Medulla oblongata (tissue), 1 donor: ENCODE measurements at regions not wholly inside any gene's neighbourhood (a gene's known extent, or its start where the extent isn't known, plus 50 kb on each side); places are given as distances from the start of the nearest gene placed in this dataset.
A peak's percentile ranks its signal among the peaks of the same experiment; 100 is the strongest.
"Not testable (repeated sequence)": the region's sequence is repeated elsewhere in the genome, so short reads cannot be mapped to it uniquely, and the experiment has no call there.

Experiments used
- DNase-seq: peaks from one replicate; pipeline ENCODE4 v3.0.0-alpha.2; 2015; ENCODE audit errors: extremely low spot score

GRCh38 chr7:133132906-133133305 lies 51.0 kb upstream of the CHCHD3 start:
- DNase-seq: no peak

DNA sequence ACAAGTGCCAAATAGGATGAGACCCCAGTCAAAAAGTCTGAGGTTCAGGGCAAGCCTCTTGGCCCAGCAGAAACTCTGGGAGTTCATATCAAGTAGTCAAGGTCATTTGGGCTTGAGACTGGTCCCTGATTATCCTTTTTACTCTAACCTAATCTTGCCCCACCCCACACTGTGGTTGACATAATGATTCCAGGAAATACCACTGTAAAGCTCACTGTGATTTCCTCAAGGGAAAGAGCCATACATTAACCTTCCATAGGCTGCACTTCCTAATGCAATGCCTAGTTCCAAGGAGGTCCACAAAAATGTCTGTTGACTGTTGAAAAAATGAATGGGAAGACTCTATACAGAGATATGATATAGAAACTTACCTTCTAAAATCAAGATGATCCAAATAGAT lies 52.9 kb upstream of the CHCHD3 start:
- DNase-seq: no peak

GRCh38 chr7:133135451-133135850 lies 53.6 kb upstream of the CHCHD3 start:
- DNase-seq: no peak

DNA sequence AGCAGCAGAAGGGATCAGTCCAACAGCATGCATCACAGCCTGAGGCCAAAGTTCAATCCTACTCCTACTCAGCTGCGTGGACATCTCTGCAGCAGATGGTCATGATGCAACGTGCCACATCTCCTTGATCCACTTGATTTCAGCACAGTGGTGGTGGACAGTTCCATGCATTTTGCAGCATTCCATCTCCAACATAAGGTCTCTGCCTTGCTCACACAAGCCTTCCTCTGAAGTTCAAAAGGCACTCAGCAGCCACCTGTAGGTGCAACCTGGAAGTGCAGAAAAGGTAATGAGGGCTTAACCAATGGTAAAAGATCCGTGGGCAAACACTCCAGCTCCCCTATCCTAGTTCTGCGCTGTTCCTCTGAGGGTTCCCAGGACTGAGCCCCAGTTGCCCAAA lies 57.5 kb upstream of the CHCHD3 start:
- DNase-seq: no peak

DNA sequence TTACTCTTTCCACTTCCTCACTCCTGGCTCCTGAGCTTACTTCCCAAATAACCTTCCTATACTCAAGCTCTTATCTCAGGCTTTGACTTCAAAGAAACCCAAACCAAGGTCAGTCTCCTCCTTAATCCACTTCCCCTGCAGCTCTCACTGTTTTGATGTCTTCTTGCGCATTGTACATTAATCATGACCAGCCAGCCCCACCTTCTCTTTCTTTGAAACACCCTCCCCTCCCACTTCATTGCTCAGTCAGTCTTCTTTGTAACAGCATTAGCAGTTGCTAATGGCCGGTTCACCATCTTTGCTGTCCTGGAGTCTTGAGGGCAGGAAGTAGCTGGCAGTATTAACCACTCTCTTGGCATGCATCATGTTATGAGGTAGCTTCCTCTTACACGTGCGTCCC lies 57.9 kb upstream of the CHCHD3 start:
- no peak for DNase-seq

GRCh38 chr7:133140994-133141595 lies 59.2 kb upstream of the CHCHD3 start:
- DNase-seq: no peak

DNA sequence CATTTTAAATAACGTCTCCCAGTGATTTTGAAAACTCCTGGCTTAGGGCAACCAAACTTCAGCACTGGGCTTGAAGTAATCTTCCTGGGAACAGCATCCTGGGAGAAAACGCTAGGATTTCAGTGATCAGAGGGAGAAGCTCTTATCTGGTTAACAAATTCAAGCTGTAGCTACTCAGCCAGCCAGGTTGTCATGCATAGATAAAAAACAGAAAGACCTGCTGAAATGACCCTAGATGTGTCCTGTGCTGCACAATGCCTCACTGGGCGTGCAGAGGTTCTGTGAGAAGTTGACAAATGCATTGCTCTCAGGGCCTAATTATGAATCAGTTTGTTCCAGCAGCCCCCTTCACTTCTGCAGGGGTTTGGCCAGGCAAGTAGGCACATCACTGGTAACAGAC lies 68.9 kb upstream of the CHCHD3 start:
- DNase-seq: no peak

DNA sequence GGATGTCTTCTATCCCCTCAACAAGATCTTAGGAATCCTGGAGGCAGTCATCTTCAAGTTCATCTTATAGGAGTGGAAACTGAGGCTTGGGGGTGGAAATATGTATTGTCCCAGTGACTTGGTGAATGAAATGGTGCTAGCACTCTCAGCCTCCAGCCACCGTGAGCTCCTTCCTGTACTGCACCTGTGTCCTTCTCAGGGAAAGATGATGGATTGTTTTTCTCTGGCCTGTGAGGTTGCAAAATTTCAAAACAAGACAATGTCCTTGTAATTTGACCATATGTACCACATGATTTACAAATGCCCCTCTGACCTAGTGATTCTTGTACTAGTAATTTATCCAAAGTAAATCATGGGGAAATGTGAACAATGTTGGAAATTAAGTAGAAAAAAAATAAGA lies 71.0 kb upstream of the CHCHD3 start:
- no peak for DNase-seq

GRCh38 chr7:133155146-133155545 lies 73.3 kb upstream of the CHCHD3 start:
- DNase-seq: no peak

DNA sequence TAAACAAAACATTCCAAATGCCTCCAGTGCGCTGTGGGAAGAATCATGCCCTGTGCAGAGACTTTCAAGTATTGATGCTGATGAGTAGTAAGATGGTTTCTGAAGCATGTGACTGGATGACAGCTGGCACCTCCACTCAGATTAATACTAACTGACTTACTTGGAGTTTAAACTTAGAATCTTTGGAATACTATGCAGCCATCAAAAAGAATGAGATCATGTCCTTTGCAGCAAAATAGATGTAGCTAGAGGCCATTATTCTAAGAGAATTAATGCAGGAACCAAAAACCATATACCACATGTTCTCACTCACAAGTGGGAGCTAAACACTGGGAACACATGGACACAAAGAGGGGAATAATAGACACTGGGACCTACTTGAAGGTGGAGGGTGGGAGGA lies 73.8 kb upstream of the CHCHD3 start:
- no peak for DNase-seq

GRCh38 chr7:133157045-133157444 lies 75.2 kb upstream of the CHCHD3 start:
- DNase-seq: no peak

- peak; percentile 7 for DNase-seq
Measured at GRCh38 chr7:133164498-133164897, 82.6 kb upstream of the CHCHD3 start.

- no peak for DNase-seq
Measured at GRCh38 chr7:133165001-133165400, 83.1 kb upstream of the CHCHD3 start.

DNA sequence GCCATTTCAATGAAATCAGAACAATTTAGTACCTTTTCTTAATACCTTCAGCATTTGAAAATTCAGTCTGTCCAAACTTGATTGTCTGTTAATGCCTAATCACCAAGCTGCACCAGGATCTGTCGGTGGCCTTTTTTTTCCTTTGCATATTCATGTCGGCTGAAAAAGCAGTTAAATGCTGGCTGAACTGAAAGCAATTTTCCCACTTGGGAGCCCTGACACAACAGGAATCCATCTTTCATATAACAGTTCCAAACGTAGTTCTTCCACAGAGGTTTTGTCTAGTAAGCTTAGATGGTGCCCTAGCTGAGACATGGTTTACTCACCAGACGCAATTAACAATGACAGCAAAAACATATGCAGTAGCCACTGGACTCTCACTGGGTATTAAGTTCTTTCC lies 83.6 kb upstream of the CHCHD3 start:
- DNase-seq: no peak

DNA sequence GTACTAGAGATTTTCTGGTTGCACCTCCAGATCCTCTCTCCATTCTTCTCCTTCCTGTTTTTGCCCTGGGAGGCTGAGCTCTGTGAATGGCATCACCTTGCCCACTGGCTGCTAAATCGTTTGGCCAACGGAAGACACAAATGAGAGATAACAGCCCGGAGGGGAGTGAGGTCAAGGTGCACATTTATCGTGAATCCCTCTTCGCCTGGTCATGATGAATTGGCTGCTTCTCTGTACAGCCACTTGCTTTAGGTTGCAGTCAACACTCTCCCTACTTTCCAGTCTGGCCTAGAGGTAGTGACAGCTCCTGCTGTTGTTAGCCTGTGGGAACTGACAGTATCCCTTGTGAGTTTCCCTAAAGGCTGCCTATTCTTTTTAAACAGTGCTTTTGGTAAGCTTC lies 85.4 kb upstream of the CHCHD3 start:
- no peak for DNase-seq

- not testable (repeated sequence) for DNase-seq
Measured at GRCh38 chr7:133169167-133169822, 83.6 kb upstream of the EXOC4 start.

DNA sequence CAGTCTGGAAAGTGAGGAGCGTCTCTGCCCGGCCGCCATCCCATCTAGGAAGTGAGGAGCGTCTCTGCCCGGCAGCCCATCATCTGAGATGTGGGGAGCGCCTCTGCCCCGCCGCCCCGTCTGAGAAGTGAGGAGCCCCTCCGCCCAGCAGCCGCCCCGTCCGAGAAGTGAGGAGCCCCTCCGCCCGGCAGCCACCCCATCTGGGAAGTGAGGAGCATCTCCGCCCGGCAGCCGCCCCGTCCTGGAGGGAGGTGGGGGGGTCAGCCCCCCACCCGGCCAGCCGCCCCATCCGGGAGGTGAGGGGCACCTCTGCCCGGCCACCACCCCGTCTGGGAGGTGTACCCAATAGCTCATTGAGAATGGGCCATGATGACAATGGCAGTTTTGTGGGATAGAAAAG lies 75.4 kb upstream of the EXOC4 start:
- not testable (repeated sequence) for DNase-seq

DNA sequence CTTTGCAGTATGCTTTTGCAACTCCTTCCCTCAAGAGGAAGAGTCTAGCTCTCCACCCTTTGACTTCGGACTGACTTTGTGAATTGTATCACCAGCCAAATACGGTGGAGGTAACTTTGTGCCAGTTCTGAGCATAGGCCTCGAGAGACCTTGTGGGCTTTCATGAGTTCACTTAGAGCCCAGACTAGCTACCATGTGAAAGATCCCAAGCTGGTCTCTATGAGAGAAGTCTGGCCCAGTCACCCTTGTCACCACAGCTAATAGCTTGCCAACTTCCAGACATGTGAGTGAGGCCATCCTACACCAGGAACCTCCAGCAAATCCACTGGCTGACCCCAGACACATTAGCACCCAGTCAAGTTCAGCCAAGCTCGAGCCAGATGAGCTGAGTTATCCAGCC lies 72.2 kb upstream of the EXOC4 start:
- no peak for DNase-seq

GRCh38 chr7:133183042-133183794 lies 69.7 kb upstream of the EXOC4 start:
- no peak for DNase-seq

DNA sequence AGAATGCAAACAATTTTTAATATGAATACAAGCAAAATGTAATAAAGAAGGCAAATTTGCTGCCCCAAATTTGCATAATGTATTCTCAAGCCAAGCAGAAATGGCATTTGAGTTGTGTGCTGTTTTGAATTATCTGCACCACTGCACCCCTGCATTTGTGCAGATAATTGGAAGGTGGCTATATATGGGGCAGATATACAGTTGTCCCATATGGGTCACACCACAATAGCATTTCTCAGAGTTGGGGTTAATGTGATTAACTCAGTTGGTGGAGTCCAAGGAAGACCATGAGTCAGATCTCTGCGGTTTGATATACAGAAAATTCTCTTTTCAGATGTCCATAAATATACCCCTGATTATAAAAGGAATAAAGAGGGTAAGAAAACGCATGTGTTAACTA lies 68.9 kb upstream of the EXOC4 start:
- no peak for DNase-seq

GRCh38 chr7:133185512-133185911 lies 67.4 kb upstream of the EXOC4 start:
- no peak for DNase-seq

DNA sequence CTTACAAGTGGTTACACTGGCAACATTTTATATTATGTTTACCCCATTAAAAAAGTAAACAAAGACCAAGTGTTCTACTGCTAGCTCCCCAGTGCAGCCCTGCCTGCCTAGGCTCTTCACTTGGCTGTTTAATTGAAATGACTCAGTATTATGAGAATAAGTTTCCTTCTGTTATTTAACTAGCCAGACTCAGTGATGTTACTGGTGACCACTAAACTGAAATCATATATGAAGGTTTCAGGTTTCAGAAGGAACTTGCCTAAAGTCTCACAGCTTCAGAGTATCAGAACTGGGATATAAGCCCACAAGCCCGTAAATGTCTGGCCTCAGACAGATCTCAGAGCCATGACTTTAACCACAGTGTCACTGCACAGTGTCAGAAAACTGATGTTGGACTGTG lies 66.8 kb upstream of the EXOC4 start:
- DNase-seq: no peak

DNA sequence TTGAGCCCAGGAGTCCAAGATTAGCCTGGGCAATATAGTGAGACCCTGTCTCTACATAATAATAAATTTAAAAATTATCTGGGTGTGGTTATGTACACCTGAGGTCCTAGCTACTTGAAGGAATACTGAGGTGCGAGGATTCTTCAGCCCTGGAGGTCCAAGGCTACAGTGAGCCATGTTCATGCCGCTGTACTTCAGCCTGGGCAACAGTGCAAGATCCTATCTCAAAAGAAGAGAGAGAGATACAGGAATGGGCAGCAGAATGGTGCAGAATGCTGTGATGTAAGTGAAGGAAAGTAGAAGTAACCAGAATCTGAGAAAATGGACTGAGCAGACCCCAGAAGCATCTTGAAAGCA lies 62.7 kb upstream of the EXOC4 start:
- no peak for DNase-seq
